ENCODE measurements at regions not wholly inside any gene's neighbourhood (a gene's known extent, or its start where the extent isn't known, plus 50 kb on each side); places are given as distances from the start of the nearest gene placed in this dataset.

GRCh38 chr5:3194271-3194670 lies 401.4 kb upstream of the IRX1 start:
- no peak for DNase-seq
- Histone ChIP-seq H3F3A (replicated peaks; ENCODE audit: insufficient read depth) (no peaks in the 10 kb centered on the region), H4K20me1 (ENCODE audit: insufficient read depth) (no peaks in the 10 kb centered on the region), H3K9me3 (no peaks in the 10 kb centered on the region), H3K4me2 (no peak overlapping the region), H3K4me1 (ENCODE audit: control insufficient read depth in 1 of 2, insufficient read depth in 2 of 2, low read depth in 1 of 2, low read length in 1 of 2) (no peaks in the 10 kb centered on the region), H3K79me2 (ENCODE audit: insufficient read depth) (no peaks in the 10 kb centered on the region), H3K27me3 (ENCODE audit: insufficient read depth) (peaks cover 27% of the 10 kb centered on the region; the same call in 1 of the 2 replicates), H3K27ac (ENCODE audit: low read depth in 2 of 2, low read length in 1 of 2) (no peak overlapping the region), H3K36me3 (replicated peaks in 1 of 2; ENCODE audit: control insufficient read depth in 1 of 2, insufficient read depth in 2 of 2, low read length in 1 of 2) (no peaks in the 10 kb centered on the region), H3K9me2 (no peaks in the 10 kb centered on the region), H3K9ac (no peak overlapping the region), H2AFZ (ENCODE audit: low read depth) (no peak overlapping the region), H3K4me3 (ENCODE audit: low read depth in 2 of 2, low read length in 1 of 2) (no peak overlapping the region)
- WGBS (ENCODE audit: low lambda C conversion rate) = 0% methylated on average over 7 of the region's 7 CpGs
- POLR2A ChIA-PET = no interaction called here
- CTCF ChIA-PET = no interaction called here
- no peak for TF ChIP-seq YY1 (IDR thresholded peaks at IDR 0.05; ENCODE audit: low read depth)
- TF ChIP-seq EP300 (IDR thresholded peaks at IDR 0.05; ENCODE audit: borderline replicate concordance in 1 of 2, low read depth in 1 of 2, low read length in 1 of 2) = no peak

DNA sequence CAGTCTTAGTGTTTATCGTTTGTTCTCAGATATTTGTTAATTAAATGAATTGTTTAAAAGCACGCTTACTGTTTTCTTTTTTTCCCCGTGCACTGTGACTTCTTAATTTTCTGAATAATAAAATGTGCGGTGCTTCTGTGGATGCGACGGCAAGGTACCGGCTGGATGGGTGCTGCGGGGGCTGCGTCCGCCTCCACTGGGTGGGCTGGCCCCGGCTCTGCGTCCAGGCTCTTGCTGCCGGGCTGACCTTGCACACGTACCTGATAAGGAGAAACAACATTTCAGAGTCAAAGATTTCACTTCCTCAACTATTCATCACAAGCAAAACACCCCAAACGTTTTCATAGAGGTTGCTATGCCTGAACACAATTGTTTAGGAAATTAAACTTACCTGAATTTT lies 404.0 kb upstream of the IRX1 start:
- Histone ChIP-seq H3K9me2 (no peaks in the 10 kb centered on the region), H3K36me3 (replicated peaks in 1 of 2; ENCODE audit: control insufficient read depth in 1 of 2, insufficient read depth in 2 of 2, low read length in 1 of 2) (no peaks in the 10 kb centered on the region), H2AFZ (ENCODE audit: low read depth) (no peak overlapping the region), H3K79me2 (ENCODE audit: insufficient read depth) (no peaks in the 10 kb centered on the region), H4K20me1 (ENCODE audit: insufficient read depth) (no peaks in the 10 kb centered on the region), H3K4me2 (no peak overlapping the region), H3K27me3 (ENCODE audit: insufficient read depth) (peaks cover 31% of the 10 kb centered on the region), H3K9ac (no peak overlapping the region), H3K9me3 (no peaks in the 10 kb centered on the region), H3F3A (replicated peaks; ENCODE audit: insufficient read depth) (no peaks in the 10 kb centered on the region), H3K4me1 (ENCODE audit: control insufficient read depth in 1 of 2, insufficient read depth in 2 of 2, low read depth in 1 of 2, low read length in 1 of 2) (no peaks in the 10 kb centered on the region), H3K4me3 (ENCODE audit: low read depth in 2 of 2, low read length in 1 of 2) (no peak overlapping the region), H3K27ac (ENCODE audit: low read depth in 2 of 2, low read length in 1 of 2) (no peak overlapping the region)
- whole genome bisulfite sequencing (ENCODE audit: low lambda C conversion rate) = 9% methylated on average over 15 of the region's 15 CpGs
- TF ChIP-seq, protein P1, sequence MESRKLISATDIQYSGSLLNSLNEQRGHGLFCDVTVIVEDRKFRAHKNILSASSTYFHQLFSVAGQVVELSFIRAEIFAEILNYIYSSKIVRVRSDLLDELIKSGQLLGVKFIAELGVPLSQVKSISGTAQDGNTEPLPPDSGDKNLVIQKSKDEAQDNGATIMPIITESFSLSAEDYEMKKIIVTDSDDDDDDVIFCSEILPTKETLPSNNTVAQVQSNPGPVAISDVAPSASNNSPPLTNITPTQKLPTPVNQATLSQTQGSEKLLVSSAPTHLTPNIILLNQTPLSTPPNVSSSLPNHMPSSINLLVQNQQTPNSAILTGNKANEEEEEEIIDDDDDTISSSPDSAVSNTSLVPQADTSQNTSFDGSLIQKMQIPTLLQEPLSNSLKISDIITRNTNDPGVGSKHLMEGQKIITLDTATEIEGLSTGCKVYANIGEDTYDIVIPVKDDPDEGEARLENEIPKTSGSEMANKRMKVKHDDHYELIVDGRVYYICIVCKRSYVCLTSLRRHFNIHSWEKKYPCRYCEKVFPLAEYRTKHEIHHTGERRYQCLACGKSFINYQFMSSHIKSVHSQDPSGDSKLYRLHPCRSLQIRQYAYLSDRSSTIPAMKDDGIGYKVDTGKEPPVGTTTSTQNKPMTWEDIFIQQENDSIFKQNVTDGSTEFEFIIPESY (IDR thresholded peaks at IDR 0.05; ENCODE audit: borderline replicate concordance, low read depth) = no peak
- TF ChIP-seq FOSL2 (IDR thresholded peaks at IDR 0.05; ENCODE audit: borderline replicate concordance, low read depth) (no peak), JUND (IDR thresholded peaks at IDR 0.05) (no peak), GABPA (IDR thresholded peaks at IDR 0.05; ENCODE audit: low read depth) (no peak), USF2 (IDR thresholded peaks at IDR 0.05; ENCODE audit: borderline replicate concordance, low read depth, low read length) (no peak), PBX3 (IDR thresholded peaks at IDR 0.05) (no peak), YY1 (IDR thresholded peaks at IDR 0.05; ENCODE audit: low read depth) (no peak)
- TF ChIP-seq, protein P2, sequence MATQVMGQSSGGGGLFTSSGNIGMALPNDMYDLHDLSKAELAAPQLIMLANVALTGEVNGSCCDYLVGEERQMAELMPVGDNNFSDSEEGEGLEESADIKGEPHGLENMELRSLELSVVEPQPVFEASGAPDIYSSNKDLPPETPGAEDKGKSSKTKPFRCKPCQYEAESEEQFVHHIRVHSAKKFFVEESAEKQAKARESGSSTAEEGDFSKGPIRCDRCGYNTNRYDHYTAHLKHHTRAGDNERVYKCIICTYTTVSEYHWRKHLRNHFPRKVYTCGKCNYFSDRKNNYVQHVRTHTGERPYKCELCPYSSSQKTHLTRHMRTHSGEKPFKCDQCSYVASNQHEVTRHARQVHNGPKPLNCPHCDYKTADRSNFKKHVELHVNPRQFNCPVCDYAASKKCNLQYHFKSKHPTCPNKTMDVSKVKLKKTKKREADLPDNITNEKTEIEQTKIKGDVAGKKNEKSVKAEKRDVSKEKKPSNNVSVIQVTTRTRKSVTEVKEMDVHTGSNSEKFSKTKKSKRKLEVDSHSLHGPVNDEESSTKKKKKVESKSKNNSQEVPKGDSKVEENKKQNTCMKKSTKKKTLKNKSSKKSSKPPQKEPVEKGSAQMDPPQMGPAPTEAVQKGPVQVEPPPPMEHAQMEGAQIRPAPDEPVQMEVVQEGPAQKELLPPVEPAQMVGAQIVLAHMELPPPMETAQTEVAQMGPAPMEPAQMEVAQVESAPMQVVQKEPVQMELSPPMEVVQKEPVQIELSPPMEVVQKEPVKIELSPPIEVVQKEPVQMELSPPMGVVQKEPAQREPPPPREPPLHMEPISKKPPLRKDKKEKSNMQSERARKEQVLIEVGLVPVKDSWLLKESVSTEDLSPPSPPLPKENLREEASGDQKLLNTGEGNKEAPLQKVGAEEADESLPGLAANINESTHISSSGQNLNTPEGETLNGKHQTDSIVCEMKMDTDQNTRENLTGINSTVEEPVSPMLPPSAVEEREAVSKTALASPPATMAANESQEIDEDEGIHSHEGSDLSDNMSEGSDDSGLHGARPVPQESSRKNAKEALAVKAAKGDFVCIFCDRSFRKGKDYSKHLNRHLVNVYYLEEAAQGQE (IDR thresholded peaks at IDR 0.05; ENCODE audit: low read depth, low read length) = no peak
- CTCF ChIA-PET = no interaction called here
- POLR2A ChIA-PET = no interaction called here
- DNase-seq = no peak
